Epithelial cell of esophagus (primary cell): ENCODE measurements at regions not wholly inside any gene's neighbourhood (a gene's known extent, or its start where the extent isn't known, plus 50 kb on each side); places are given as distances from the start of the nearest gene placed in this dataset.
"Not testable (repeated sequence)": the region's sequence is repeated elsewhere in the genome, so short reads cannot be mapped to it uniquely, and the experiment has no call there.

Experiments used
- DNase-seq: peaks from one replicate; pipeline ENCODE4 v3.0.0; 2010; ENCODE audit warnings: low read depth
- H3K4me3 ChIP-seq: 2 replicates; pipeline ENCODE4 v1.5.1; 2011; ENCODE audit warnings: mild to moderate bottlenecking, low read length, control low read depth
- CTCF ChIP-seq: IDR thresholded peaks from 2 replicates; pipeline ENCODE4 v1.5.1; 2011; ENCODE audit warnings: low read depth, mild to moderate bottlenecking, low read length, control low read depth, inconsistent platforms; ENCODE audit not compliant: insufficient read depth; ENCODE audit errors: missing control alignments

GRCh38 chr19:33866696-33867095 is 70.0 kb downstream of the KCTD15 start:
- DNase-seq: no peak
- TF ChIP-seq CTCF: no peak
- no peak overlapping the region for H3K4me3 ChIP-seq

GRCh38 chr19:33868076-33868735 is 71.5 kb downstream of the KCTD15 start:
- no peak for DNase-seq
- H3K4me3 ChIP-seq: no peak overlapping the region
- no peak for TF ChIP-seq CTCF

- TF ChIP-seq CTCF: peak; percentile 34
- DNase-seq: peak; percentile 66
- H3K4me3 ChIP-seq: no peak overlapping the region
These were observed 72.2 kb downstream of the KCTD15 start for GRCh38 chr19:33868788-33869412.

- not testable (repeated sequence) for DNase-seq, H3K4me3 ChIP-seq
These were observed 73.7 kb downstream of the KCTD15 start for GRCh38 chr19:33870298-33870932.

- TF ChIP-seq CTCF: no peak
- DNase-seq: no peak
- no peak overlapping the region for H3K4me3 ChIP-seq
These were observed 74.9 kb downstream of the KCTD15 start for GRCh38 chr19:33871605-33872004.

- peak; percentile 58 for DNase-seq
- no peak for TF ChIP-seq CTCF
- H3K4me3 ChIP-seq: no peak overlapping the region
These were observed 76.0 kb downstream of the KCTD15 start for GRCh38 chr19:33872445-33873320.

GRCh38 chr19:33875071-33875470 is 78.4 kb downstream of the KCTD15 start:
- no peak overlapping the region for H3K4me3 ChIP-seq
- DNase-seq: no peak
- TF ChIP-seq CTCF: no peak
